ENCODE measurements at regions not wholly inside any gene's neighbourhood (a gene's known extent, or its start where the extent isn't known, plus 50 kb on each side); places are given as distances from the start of the nearest gene placed in this dataset.

GRCh38 chr5:61912559-61912958, 393.4 kb upstream of the KIF2A start:
- no peak for DNase-seq
- Histone ChIP-seq H3K9me3 (no peaks in the 10 kb centered on the region), H2AFZ (ENCODE audit: low read depth) (no peak overlapping the region), H3K79me2 (ENCODE audit: insufficient read depth) (no peaks in the 10 kb centered on the region), H3K27me3 (ENCODE audit: insufficient read depth) (no peaks in the 10 kb centered on the region), H3K4me2 (no peak overlapping the region), H3K4me1 (ENCODE audit: control insufficient read depth in 1 of 2, insufficient read depth in 2 of 2, low read depth in 1 of 2, low read length in 1 of 2) (no peaks in the 10 kb centered on the region), H3F3A (replicated peaks; ENCODE audit: insufficient read depth) (no peaks in the 10 kb centered on the region), H3K27ac (ENCODE audit: low read depth in 2 of 2, low read length in 1 of 2) (no peak overlapping the region), H3K4me3 (ENCODE audit: low read depth in 2 of 2, low read length in 1 of 2) (no peak overlapping the region), H4K20me1 (ENCODE audit: insufficient read depth) (no peaks in the 10 kb centered on the region), H3K9me2 (no peaks in the 10 kb centered on the region), H3K9ac (no peak overlapping the region), H3K36me3 (replicated peaks in 1 of 2; ENCODE audit: control insufficient read depth in 1 of 2, insufficient read depth in 2 of 2, low read length in 1 of 2) (no peaks in the 10 kb centered on the region)
- 53% methylated on average over 6 of the region's 6 CpGs for WGBS (ENCODE audit: low lambda C conversion rate)
- TF ChIP-seq GABPA (IDR thresholded peaks at IDR 0.05; ENCODE audit: low read depth): no peak
- TF ChIP-seq GATA2 (CRISPR knock-in tag; IDR thresholded peaks at IDR 0.05): no peak
- no peak for TF ChIP-seq EP300 (IDR thresholded peaks at IDR 0.05; ENCODE audit: borderline replicate concordance in 1 of 2, low read depth in 1 of 2, low read length in 1 of 2)
- TF ChIP-seq, protein P1, sequence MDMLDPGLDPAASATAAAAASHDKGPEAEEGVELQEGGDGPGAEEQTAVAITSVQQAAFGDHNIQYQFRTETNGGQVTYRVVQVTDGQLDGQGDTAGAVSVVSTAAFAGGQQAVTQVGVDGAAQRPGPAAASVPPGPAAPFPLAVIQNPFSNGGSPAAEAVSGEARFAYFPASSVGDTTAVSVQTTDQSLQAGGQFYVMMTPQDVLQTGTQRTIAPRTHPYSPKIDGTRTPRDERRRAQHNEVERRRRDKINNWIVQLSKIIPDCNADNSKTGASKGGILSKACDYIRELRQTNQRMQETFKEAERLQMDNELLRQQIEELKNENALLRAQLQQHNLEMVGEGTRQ (IDR thresholded peaks at IDR 0.05; ENCODE audit: borderline replicate concordance, low read depth, low read length): no peak
- TF ChIP-seq, protein P2, sequence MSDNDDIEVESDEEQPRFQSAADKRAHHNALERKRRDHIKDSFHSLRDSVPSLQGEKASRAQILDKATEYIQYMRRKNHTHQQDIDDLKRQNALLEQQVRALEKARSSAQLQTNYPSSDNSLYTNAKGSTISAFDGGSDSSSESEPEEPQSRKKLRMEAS (IDR thresholded peaks at IDR 0.05; ENCODE audit: low read depth): no peak
- TF ChIP-seq, protein P3, sequence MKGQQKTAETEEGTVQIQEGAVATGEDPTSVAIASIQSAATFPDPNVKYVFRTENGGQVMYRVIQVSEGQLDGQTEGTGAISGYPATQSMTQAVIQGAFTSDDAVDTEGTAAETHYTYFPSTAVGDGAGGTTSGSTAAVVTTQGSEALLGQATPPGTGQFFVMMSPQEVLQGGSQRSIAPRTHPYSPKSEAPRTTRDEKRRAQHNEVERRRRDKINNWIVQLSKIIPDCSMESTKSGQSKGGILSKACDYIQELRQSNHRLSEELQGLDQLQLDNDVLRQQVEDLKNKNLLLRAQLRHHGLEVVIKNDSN (IDR thresholded peaks at IDR 0.05; ENCODE audit: borderline replicate concordance, low read depth): no peak
- TF ChIP-seq FOXM1 (IDR thresholded peaks at IDR 0.05; ENCODE audit: low read depth): no peak
- TF ChIP-seq RAD21 (IDR thresholded peaks at IDR 0.05; ENCODE audit: low read length): no peak
- no peak for TF ChIP-seq SMC3 (IDR thresholded peaks at IDR 0.05; ENCODE audit: low read depth, low read length)
- TF ChIP-seq, protein P4, sequence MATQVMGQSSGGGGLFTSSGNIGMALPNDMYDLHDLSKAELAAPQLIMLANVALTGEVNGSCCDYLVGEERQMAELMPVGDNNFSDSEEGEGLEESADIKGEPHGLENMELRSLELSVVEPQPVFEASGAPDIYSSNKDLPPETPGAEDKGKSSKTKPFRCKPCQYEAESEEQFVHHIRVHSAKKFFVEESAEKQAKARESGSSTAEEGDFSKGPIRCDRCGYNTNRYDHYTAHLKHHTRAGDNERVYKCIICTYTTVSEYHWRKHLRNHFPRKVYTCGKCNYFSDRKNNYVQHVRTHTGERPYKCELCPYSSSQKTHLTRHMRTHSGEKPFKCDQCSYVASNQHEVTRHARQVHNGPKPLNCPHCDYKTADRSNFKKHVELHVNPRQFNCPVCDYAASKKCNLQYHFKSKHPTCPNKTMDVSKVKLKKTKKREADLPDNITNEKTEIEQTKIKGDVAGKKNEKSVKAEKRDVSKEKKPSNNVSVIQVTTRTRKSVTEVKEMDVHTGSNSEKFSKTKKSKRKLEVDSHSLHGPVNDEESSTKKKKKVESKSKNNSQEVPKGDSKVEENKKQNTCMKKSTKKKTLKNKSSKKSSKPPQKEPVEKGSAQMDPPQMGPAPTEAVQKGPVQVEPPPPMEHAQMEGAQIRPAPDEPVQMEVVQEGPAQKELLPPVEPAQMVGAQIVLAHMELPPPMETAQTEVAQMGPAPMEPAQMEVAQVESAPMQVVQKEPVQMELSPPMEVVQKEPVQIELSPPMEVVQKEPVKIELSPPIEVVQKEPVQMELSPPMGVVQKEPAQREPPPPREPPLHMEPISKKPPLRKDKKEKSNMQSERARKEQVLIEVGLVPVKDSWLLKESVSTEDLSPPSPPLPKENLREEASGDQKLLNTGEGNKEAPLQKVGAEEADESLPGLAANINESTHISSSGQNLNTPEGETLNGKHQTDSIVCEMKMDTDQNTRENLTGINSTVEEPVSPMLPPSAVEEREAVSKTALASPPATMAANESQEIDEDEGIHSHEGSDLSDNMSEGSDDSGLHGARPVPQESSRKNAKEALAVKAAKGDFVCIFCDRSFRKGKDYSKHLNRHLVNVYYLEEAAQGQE (IDR thresholded peaks at IDR 0.05; ENCODE audit: low read depth, low read length): no peak
- no peak for TF ChIP-seq FOSL2 (IDR thresholded peaks at IDR 0.05; ENCODE audit: borderline replicate concordance, low read depth)
- TF ChIP-seq POLR2AphosphoS5 (IDR thresholded peaks at IDR 0.05; ENCODE audit: low read depth, low read length): no peak
- CTCF ChIA-PET: no interaction called here
- POLR2A ChIA-PET: no interaction called here

DNA sequence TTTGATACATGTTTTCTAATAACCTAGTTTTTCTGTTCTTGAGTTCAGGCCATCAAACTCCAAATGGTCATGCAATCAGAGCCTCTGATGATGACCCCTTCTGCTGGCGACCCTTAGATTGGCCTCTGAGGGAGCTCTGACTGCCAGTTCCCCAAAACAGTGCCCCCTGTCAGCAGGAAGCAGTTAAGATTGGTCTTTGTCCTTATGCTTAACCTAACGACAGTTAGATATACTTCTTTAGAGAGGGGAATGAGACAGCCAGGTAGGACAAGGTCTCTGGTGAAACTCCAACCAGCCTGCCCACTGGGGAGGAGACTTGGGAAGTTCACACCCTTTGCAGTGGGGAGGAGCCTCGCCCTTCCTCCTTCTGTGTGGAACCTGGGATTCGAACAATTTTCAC, 390.4 kb upstream of the KIF2A start:
- Histone ChIP-seq H3F3A (replicated peaks; ENCODE audit: insufficient read depth) (no peaks in the 10 kb centered on the region), H3K27me3 (ENCODE audit: insufficient read depth) (no peaks in the 10 kb centered on the region), H3K4me1 (ENCODE audit: control insufficient read depth in 1 of 2, insufficient read depth in 2 of 2, low read depth in 1 of 2, low read length in 1 of 2) (no peaks in the 10 kb centered on the region), H3K9me2 (no peaks in the 10 kb centered on the region), H3K27ac (ENCODE audit: low read depth in 2 of 2, low read length in 1 of 2) (no peak overlapping the region), H3K36me3 (replicated peaks in 1 of 2; ENCODE audit: control insufficient read depth in 1 of 2, insufficient read depth in 2 of 2, low read length in 1 of 2) (no peaks in the 10 kb centered on the region), H3K4me2 (no peak overlapping the region), H2AFZ (ENCODE audit: low read depth) (no peak overlapping the region), H3K4me3 (ENCODE audit: low read depth in 2 of 2, low read length in 1 of 2) (no peak overlapping the region), H4K20me1 (ENCODE audit: insufficient read depth) (no peaks in the 10 kb centered on the region), H3K9ac (no peak overlapping the region), H3K9me3 (no peaks in the 10 kb centered on the region), H3K79me2 (ENCODE audit: insufficient read depth) (no peaks in the 10 kb centered on the region)
- DNase-seq: no peak
- WGBS (ENCODE audit: low lambda C conversion rate): 50% methylated on average over 4 of the region's 4 CpGs
- CTCF ChIA-PET: no interaction called here
- no peak for TF ChIP-seq RXRA (IDR thresholded peaks at IDR 0.05; ENCODE audit: borderline replicate concordance, low read depth)
- TF ChIP-seq RFX5 (IDR thresholded peaks at IDR 0.05; ENCODE audit: low read length): no peak
- POLR2A ChIA-PET: no interaction called here
